ENCODE measurements at regions not wholly inside any gene's neighbourhood (a gene's known extent, or its start where the extent isn't known, plus 50 kb on each side); places are given as distances from the start of the nearest gene placed in this dataset.

DNA sequence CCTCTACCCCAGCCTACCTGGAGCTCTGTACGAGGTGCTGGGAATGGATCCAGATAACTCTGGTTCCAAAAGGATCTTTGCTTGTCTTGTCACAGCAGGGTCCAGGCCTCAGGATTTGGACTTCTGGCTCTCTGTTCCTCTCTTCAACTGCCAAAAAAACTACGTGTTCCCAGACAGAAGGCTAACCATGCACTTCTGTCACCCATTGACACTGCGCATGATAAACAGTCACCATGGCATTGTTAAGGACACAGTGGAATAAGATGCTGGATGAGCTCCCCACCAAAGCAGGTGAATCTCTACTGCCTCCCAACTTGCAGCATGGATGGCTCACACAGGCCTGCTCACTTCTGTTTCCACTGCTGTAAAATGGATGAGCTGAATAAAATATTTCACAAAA is 637.9 kb downstream of the TNS3 start:
- DNase-seq (ENCODE audit: extremely low read depth, low read depth) = no peak
- TF ChIP-seq, protein P1, sequence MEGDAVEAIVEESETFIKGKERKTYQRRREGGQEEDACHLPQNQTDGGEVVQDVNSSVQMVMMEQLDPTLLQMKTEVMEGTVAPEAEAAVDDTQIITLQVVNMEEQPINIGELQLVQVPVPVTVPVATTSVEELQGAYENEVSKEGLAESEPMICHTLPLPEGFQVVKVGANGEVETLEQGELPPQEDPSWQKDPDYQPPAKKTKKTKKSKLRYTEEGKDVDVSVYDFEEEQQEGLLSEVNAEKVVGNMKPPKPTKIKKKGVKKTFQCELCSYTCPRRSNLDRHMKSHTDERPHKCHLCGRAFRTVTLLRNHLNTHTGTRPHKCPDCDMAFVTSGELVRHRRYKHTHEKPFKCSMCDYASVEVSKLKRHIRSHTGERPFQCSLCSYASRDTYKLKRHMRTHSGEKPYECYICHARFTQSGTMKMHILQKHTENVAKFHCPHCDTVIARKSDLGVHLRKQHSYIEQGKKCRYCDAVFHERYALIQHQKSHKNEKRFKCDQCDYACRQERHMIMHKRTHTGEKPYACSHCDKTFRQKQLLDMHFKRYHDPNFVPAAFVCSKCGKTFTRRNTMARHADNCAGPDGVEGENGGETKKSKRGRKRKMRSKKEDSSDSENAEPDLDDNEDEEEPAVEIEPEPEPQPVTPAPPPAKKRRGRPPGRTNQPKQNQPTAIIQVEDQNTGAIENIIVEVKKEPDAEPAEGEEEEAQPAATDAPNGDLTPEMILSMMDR (IDR thresholded peaks at IDR 0.05; ENCODE audit: low read depth, low read length, missing control alignments) = no peak
- H3K4me3 ChIP-seq (replicated peaks; ENCODE audit: low read depth, low read length) = no peak overlapping the region

DNA sequence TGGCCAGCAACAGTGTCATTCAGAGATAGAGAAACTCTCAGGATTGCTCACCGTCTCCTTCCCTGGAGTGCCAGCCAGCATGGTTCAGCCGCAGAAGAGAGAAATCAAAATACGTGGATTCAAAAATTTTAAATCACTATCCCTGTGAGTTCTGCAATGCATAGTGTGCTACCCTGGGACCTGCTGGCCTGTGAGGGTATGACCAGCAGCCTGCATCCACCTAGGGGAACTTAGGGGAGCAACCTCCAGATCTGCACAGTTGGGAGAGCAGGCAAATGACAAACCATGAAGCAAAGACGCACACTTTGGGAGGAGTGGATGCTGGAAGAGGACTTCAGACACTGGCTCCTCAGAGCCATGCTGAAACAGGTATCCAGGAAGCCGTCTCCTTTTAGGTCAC is 639.3 kb downstream of the TNS3 start:
- no peak for DNase-seq (ENCODE audit: extremely low read depth, low read depth)
- TF ChIP-seq, protein P1 (IDR thresholded peaks at IDR 0.05; ENCODE audit: low read depth, low read length, missing control alignments) = no peak
- no peak overlapping the region for H3K4me3 ChIP-seq (replicated peaks; ENCODE audit: low read depth, low read length)

DNA sequence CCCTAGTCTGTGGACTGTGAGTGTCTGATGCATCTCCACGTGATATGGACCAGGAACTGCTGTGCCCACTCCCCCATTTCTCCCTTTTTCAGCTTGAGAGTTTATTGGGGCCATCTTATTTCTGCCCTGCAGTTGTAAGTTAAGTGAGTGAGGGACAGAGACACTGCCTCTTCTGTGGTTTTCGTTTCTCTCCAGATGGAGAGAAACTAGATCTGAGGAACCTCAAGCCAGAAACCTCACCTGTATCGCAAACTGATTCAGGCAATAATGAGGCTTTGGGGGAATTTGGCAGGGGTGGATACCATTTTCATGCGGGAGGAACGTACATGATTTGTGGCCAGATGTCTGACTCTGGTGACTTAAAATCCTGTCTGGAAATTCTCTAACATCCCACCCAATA is 641.7 kb downstream of the TNS3 start:
- H3K4me3 ChIP-seq (replicated peaks; ENCODE audit: low read depth, low read length) = no peak overlapping the region
- DNase-seq (ENCODE audit: extremely low read depth, low read depth) = no peak
- TF ChIP-seq, protein P1 (IDR thresholded peaks at IDR 0.05; ENCODE audit: low read depth, low read length, missing control alignments) = no peak

DNA sequence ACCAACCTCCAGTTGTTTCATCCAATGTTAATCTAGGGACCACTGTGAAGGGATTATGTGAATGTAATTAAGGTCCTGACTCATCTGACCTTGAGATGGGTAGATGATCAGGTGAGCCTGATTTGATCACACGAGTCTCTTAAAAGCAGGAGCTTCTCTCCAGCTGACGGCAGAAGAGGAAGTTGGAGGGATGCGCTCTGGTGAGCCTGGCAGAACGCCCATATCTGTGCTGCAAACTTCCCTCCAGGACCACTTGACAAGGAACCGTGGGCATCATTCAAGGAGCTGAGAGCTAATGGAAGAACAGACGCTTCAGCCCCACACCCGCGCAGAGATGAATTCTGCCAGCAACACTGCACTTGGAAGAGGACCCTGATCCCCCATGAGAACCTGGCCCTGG is 642.4 kb downstream of the TNS3 start:
- DNase-seq (ENCODE audit: extremely low read depth, low read depth) = no peak
- TF ChIP-seq, protein P1 (IDR thresholded peaks at IDR 0.05; ENCODE audit: low read depth, low read length, missing control alignments) = no peak
- no peak overlapping the region for H3K4me3 ChIP-seq (replicated peaks; ENCODE audit: low read depth, low read length)

GRCh38 chr7:46939089-46939488 is 642.8 kb downstream of the TNS3 start:
- TF ChIP-seq, protein P1 (IDR thresholded peaks at IDR 0.05; ENCODE audit: low read depth, low read length, missing control alignments) = no peak
- H3K4me3 ChIP-seq (replicated peaks; ENCODE audit: low read depth, low read length) = no peak overlapping the region
- DNase-seq (ENCODE audit: extremely low read depth, low read depth) = no peak

DNA sequence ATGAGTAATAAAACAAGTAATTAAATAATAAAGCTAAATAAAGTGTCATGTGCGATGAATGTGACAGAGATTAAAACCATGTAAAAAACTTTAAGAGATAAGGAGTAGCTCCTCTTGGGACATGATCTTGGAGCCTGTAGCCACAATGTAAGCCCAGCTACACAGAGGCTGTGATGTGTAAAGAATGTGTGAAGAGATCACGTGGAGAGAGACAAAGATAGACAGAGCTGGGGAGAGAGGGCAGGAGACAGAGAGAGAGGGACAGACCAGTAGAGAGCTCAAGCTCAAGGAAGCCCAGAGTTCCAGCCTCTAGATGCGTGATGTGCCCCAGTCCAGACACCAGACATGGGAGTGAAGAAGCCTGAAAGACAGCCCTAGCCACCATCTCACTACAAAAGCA is 644.1 kb downstream of the TNS3 start:
- no peak for DNase-seq (ENCODE audit: extremely low read depth, low read depth)
- TF ChIP-seq, protein P1 (IDR thresholded peaks at IDR 0.05; ENCODE audit: low read depth, low read length, missing control alignments) = no peak
- no peak overlapping the region for H3K4me3 ChIP-seq (replicated peaks; ENCODE audit: low read depth, low read length)

- TF ChIP-seq, protein P1 (IDR thresholded peaks at IDR 0.05; ENCODE audit: low read depth, low read length, missing control alignments) = no peak
- no peak overlapping the region for H3K4me3 ChIP-seq (replicated peaks; ENCODE audit: low read depth, low read length)
- no peak for DNase-seq (ENCODE audit: extremely low read depth, low read depth)
Observed at GRCh38 chr7:46934198-46934825, 647.6 kb downstream of the TNS3 start.

Measured in HFF-Myc (cell line).